ENCODE measurements at regions not wholly inside any gene's neighbourhood (a gene's known extent, or its start where the extent isn't known, plus 50 kb on each side); places are given as distances from the start of the nearest gene placed in this dataset.
"Not testable (repeated sequence)": the region's sequence is repeated elsewhere in the genome, so short reads cannot be mapped to it uniquely, and the experiment has no call there.

GRCh38 chr6:153526479-153526878 is 395.4 kb upstream of the RGS17 start:
- no peak for DNase-seq

- no peak for DNase-seq
Measured at GRCh38 chr6:153525998-153526397, 394.9 kb upstream of the RGS17 start.

GRCh38 chr6:153523390-153523789 is 392.3 kb upstream of the RGS17 start:
- no peak for DNase-seq

- peak in 1 of 2 donors; percentile 5 for DNase-seq
Measured at GRCh38 chr6:153511896-153512496, 380.9 kb upstream of the RGS17 start.

GRCh38 chr6:153503810-153504209 is 372.7 kb upstream of the RGS17 start:
- no peak for DNase-seq

- no peak for DNase-seq
Measured at GRCh38 chr6:153493501-153493900, 362.4 kb upstream of the RGS17 start.

GRCh38 chr6:153489479-153489878 is 358.4 kb upstream of the RGS17 start:
- no peak for DNase-seq

- DNase-seq, result no peak
Measured at GRCh38 chr6:153488267-153488666, 357.2 kb upstream of the RGS17 start.

- DNase-seq, result no peak
Measured at GRCh38 chr6:153485072-153485471, 354.0 kb upstream of the RGS17 start.

GRCh38 chr6:153484056-153484455 is 353.0 kb upstream of the RGS17 start:
- no peak for DNase-seq

GRCh38 chr6:153476243-153476642 is 345.2 kb upstream of the RGS17 start:
- no peak for DNase-seq

GRCh38 chr6:153465050-153465449 is 334.0 kb upstream of the RGS17 start:
- DNase-seq, result no peak

- DNase-seq, result no peak
Measured at GRCh38 chr6:153449279-153449678, 318.2 kb upstream of the RGS17 start.

- DNase-seq, result not testable (repeated sequence)
Measured at GRCh38 chr6:153442749-153443148, 311.7 kb upstream of the RGS17 start.

GRCh38 chr6:153442096-153442495 is 311.0 kb upstream of the RGS17 start:
- no peak for DNase-seq

- DNase-seq, result no peak
Measured at GRCh38 chr6:153437193-153437592, 306.1 kb upstream of the RGS17 start.

- DNase-seq, result no peak
Measured at GRCh38 chr6:153436351-153436750, 305.3 kb upstream of the RGS17 start.

GRCh38 chr6:153435787-153436186 is 304.7 kb upstream of the RGS17 start:
- DNase-seq, result no peak

- DNase-seq, result no peak
Measured at GRCh38 chr6:153425536-153425935, 294.5 kb upstream of the RGS17 start.

GRCh38 chr6:153424719-153425400 is 293.8 kb upstream of the RGS17 start:
- no peak for DNase-seq

- no peak for DNase-seq
Measured at GRCh38 chr6:153412519-153412918, 281.4 kb upstream of the RGS17 start.

- no peak for DNase-seq
Measured at GRCh38 chr6:153411070-153411648, 280.1 kb upstream of the RGS17 start.

GRCh38 chr6:153405931-153406330 is 274.8 kb upstream of the RGS17 start:
- DNase-seq, result no peak

- no peak for DNase-seq
Measured at GRCh38 chr6:153401751-153402150, 270.7 kb upstream of the RGS17 start.

- DNase-seq, result no peak
Measured at GRCh38 chr6:153392156-153392555, 261.1 kb upstream of the RGS17 start.

Data from bone marrow (tissue), 2 donors.